Esophagus squamous epithelium (tissue), 4 donors: ENCODE measurements at regions not wholly inside any gene's neighbourhood (a gene's known extent, or its start where the extent isn't known, plus 50 kb on each side); places are given as distances from the start of the nearest gene placed in this dataset.

Source experiments
- POLR2A ChIP-seq, 4 donors: fragments of 450-650 bp; IDR thresholded peaks; one replicate each; pipeline ENCODE4 v1.6.1; 2017; ENCODE audit warnings: antibody characterized with exemption in 4 of 4, mild to moderate bottlenecking in 4 of 4, moderate library complexity in 3 of 4
- TF ChIP-seq, protein P1 (sequence below), 6 experiments: fragments of 450-650 bp in 4 of 6; fragments of 200-600 bp in 2 of 6; sonication (generic) in 2 of 6; IDR thresholded peaks; one replicate each; pipeline ENCODE4 v1.5.1; 2016 to 2019; ENCODE audit warnings: antibody characterized with exemption in 6 of 6, mild to moderate bottlenecking in 4 of 6, moderate library complexity in 4 of 6

DNA sequence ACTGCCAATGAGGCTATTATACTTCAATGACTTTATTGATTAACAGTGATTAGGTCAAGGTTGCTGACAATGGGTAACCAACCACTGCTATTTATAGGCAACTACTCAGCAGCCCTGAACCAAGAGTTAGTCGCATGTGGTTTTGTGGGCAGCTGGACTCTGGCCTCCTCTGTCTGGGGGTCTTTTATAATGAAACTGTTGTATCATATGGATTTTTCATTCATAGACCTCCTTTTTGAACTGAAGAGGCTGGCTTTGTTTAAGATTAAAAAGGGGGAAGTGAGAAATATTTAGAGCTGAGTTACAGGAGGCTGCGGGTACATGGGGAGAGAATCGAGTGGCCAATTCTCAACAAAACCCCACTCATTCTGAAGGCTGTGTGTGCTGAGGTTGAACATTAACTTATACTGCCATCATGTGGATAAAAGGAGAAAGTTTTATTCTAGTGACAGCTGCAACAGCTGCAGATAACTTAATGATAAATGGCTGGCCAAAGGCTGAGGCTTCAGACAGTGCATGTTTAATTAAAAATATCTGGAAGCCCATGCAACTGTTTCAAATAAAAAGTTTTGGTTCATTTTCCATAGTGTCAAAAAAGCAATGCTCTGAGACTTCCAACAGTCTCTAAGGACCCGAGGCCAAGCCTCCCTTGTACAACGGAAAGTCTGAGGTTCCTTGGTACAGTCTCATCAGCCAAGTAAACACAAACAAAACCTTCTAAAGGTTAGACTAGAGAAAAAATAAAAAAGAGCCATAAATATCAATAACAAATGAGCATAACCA is 682.6 kb downstream of the KCNA4 start:
- TF ChIP-seq, protein P1, sequence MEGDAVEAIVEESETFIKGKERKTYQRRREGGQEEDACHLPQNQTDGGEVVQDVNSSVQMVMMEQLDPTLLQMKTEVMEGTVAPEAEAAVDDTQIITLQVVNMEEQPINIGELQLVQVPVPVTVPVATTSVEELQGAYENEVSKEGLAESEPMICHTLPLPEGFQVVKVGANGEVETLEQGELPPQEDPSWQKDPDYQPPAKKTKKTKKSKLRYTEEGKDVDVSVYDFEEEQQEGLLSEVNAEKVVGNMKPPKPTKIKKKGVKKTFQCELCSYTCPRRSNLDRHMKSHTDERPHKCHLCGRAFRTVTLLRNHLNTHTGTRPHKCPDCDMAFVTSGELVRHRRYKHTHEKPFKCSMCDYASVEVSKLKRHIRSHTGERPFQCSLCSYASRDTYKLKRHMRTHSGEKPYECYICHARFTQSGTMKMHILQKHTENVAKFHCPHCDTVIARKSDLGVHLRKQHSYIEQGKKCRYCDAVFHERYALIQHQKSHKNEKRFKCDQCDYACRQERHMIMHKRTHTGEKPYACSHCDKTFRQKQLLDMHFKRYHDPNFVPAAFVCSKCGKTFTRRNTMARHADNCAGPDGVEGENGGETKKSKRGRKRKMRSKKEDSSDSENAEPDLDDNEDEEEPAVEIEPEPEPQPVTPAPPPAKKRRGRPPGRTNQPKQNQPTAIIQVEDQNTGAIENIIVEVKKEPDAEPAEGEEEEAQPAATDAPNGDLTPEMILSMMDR (IDR thresholded peaks at IDR 0.05): peak in 3 of 6 experiments; percentile 11 to 47 (median 35)
- no peak for TF ChIP-seq POLR2A (IDR thresholded peaks at IDR 0.05)
